ENCODE measurements at regions not wholly inside any gene's neighbourhood (a gene's known extent, or its start where the extent isn't known, plus 50 kb on each side); places are given as distances from the start of the nearest gene placed in this dataset.

- no peak overlapping the region for H3K27ac ChIP-seq (ENCODE audit: low read length)
- no peaks in the 10 kb centered on the region for H3F3A ChIP-seq (ENCODE audit: insufficient read depth, low read length, poor library complexity, severe bottlenecking)
- H3K4me3 ChIP-seq (ENCODE audit: low read length), result no peak overlapping the region
- no peaks in the 10 kb centered on the region for H3K27me3 ChIP-seq (ENCODE audit: insufficient read depth, low read depth, low read length)
- H3K79me2 ChIP-seq (replicated peaks; ENCODE audit: insufficient read depth, low read length), result no peaks in the 10 kb centered on the region
- no peak overlapping the region for H2AFZ ChIP-seq (ENCODE audit: low read depth, low read length)
- no peak overlapping the region for H3K4me2 ChIP-seq (ENCODE audit: low read length)
- H4K20me1 ChIP-seq (ENCODE audit: insufficient read depth), result no peaks in the 10 kb centered on the region
- TF ChIP-seq POLR2AphosphoS5 (IDR thresholded peaks at IDR 0.05), result no peak
- TF ChIP-seq REST (IDR thresholded peaks at IDR 0.05; ENCODE audit: borderline replicate concordance), result no peak
- TF ChIP-seq TAF1 (IDR thresholded peaks at IDR 0.05; ENCODE audit: low read depth), result no peak
- no peak for TF ChIP-seq MXI1 (conservative IDR thresholded peaks at IDR 0.05; ENCODE audit: poor library complexity, severe bottlenecking)
- TF ChIP-seq RAD21 (conservative IDR thresholded peaks at IDR 0.05), result no peak
- TF ChIP-seq EZH2 (IDR thresholded peaks at IDR 0.05; ENCODE audit: borderline replicate concordance, insufficient read depth, low read length, poor library complexity, severe bottlenecking), result no peak
- no peak for TF ChIP-seq CTCF (IDR thresholded peaks at IDR 0.05; ENCODE audit: poor library complexity, severe bottlenecking)
- TF ChIP-seq SMC3 (conservative IDR thresholded peaks at IDR 0.05; ENCODE audit: poor library complexity), result no peak
- no peak for TF ChIP-seq EP300 (conservative IDR thresholded peaks at IDR 0.05; ENCODE audit: poor library complexity, severe bottlenecking)
- H3K9me2 ChIP-seq (ENCODE audit: insufficient read depth, low read length), result no peaks in the 10 kb centered on the region
- no peak overlapping the region for H3K9ac ChIP-seq (ENCODE audit: low read length)
- no peaks in the 10 kb centered on the region for H3K9me3 ChIP-seq (ENCODE audit: low read length)
- H3K36me3 ChIP-seq (ENCODE audit: insufficient read depth, low read length), result no peaks in the 10 kb centered on the region
Measured at GRCh38 chr3:74003734-74004133, 379.0 kb upstream of the PDZRN3 start.

DNA sequence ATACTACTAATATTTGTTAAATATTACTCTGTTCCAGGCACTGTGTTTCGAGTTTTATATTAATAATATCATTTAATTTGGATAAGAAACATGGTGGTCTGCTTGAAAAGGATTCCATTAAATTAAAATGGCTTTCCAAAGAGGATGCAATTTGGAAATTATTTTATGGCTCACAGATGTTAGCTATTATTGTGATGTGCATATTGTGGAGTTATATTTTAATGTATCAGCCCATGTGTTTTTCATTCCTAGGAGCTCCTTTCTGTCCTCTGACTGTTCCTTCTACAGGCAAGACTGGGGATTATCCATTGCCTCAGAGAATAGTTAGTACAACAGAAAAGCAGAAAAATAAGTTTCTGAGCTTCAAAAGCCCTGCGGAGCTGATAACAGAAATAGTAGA lies 376.7 kb upstream of the PDZRN3 start:
- no peaks in the 10 kb centered on the region for H3F3A ChIP-seq (ENCODE audit: insufficient read depth, low read length, poor library complexity, severe bottlenecking)
- H3K9me3 ChIP-seq (ENCODE audit: low read length), result no peaks in the 10 kb centered on the region
- H2AFZ ChIP-seq (ENCODE audit: low read depth, low read length), result no peak overlapping the region
- no peaks in the 10 kb centered on the region for H3K9me2 ChIP-seq (ENCODE audit: insufficient read depth, low read length)
- no peak overlapping the region for H3K4me3 ChIP-seq (ENCODE audit: low read length)
- no peaks in the 10 kb centered on the region for H3K36me3 ChIP-seq (ENCODE audit: insufficient read depth, low read length)
- no peak overlapping the region for H3K27ac ChIP-seq (ENCODE audit: low read length)
- H3K9ac ChIP-seq (ENCODE audit: low read length), result no peak overlapping the region
- H4K20me1 ChIP-seq (ENCODE audit: insufficient read depth), result no peaks in the 10 kb centered on the region
- no peaks in the 10 kb centered on the region for H3K27me3 ChIP-seq (ENCODE audit: insufficient read depth, low read depth, low read length)
- H3K79me2 ChIP-seq (replicated peaks; ENCODE audit: insufficient read depth, low read length), result no peaks in the 10 kb centered on the region
- no peak for TF ChIP-seq RAD21 (conservative IDR thresholded peaks at IDR 0.05)
- no peak for TF ChIP-seq EP300 (conservative IDR thresholded peaks at IDR 0.05; ENCODE audit: poor library complexity, severe bottlenecking)
- no peak for TF ChIP-seq MXI1 (conservative IDR thresholded peaks at IDR 0.05; ENCODE audit: poor library complexity, severe bottlenecking)
- TF ChIP-seq EZH2 (IDR thresholded peaks at IDR 0.05; ENCODE audit: borderline replicate concordance, insufficient read depth, low read length, poor library complexity, severe bottlenecking), result no peak
- TF ChIP-seq REST (IDR thresholded peaks at IDR 0.05; ENCODE audit: borderline replicate concordance), result no peak
- TF ChIP-seq TAF1 (IDR thresholded peaks at IDR 0.05; ENCODE audit: low read depth), result no peak
- no peak for TF ChIP-seq POLR2AphosphoS5 (IDR thresholded peaks at IDR 0.05)
- no peak for TF ChIP-seq SMC3 (conservative IDR thresholded peaks at IDR 0.05; ENCODE audit: poor library complexity)
- TF ChIP-seq CTCF (IDR thresholded peaks at IDR 0.05; ENCODE audit: poor library complexity, severe bottlenecking), result no peak
- H3K4me2 ChIP-seq (ENCODE audit: low read length), result no peak overlapping the region
